C4-2B (cell line): ENCODE measurements at regions not wholly inside any gene's neighbourhood (a gene's known extent, or its start where the extent isn't known, plus 50 kb on each side); places are given as distances from the start of the nearest gene placed in this dataset.

Experiments used
- CTCF ChIP-seq: fragments of 450-650 bp; conservative IDR thresholded peaks from 2 replicates; pipeline ENCODE4 v1.5.1; 2017; ENCODE audit warnings: mild to moderate bottlenecking
- ZFX ChIP-seq: fragments of 450-650 bp; IDR thresholded peaks from 2 replicates; pipeline ENCODE4 v1.6.1; 2017

- TF ChIP-seq ZFX (no peak), CTCF (no peak)
Measured at GRCh38 chr3:56911363-56911762, 109.6 kb upstream of the ARHGEF3 start.
